ENCODE measurements at regions not wholly inside any gene's neighbourhood (a gene's known extent, or its start where the extent isn't known, plus 50 kb on each side); places are given as distances from the start of the nearest gene placed in this dataset.

DNA sequence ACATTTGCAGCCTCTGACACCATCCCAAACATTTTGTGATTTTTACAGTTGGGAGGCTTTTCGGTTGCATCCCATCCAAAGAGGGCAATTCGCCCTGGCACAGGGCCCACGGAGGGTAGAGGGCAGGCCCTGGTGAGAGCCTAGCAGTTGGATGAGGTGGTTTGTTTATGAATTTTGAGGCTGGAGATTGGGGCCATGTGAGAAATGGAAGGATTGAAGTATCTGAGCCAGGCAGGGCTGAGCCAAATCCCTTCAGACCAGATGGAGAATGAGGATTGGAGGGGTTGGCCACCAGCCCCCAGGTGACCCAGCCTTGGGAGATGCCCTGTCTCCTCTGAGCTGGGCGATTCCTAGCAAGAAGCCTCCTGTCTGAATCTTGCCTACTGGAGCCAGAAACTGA lies 52.6 kb upstream of the CCDC167 start:
- TF ChIP-seq, protein P1, sequence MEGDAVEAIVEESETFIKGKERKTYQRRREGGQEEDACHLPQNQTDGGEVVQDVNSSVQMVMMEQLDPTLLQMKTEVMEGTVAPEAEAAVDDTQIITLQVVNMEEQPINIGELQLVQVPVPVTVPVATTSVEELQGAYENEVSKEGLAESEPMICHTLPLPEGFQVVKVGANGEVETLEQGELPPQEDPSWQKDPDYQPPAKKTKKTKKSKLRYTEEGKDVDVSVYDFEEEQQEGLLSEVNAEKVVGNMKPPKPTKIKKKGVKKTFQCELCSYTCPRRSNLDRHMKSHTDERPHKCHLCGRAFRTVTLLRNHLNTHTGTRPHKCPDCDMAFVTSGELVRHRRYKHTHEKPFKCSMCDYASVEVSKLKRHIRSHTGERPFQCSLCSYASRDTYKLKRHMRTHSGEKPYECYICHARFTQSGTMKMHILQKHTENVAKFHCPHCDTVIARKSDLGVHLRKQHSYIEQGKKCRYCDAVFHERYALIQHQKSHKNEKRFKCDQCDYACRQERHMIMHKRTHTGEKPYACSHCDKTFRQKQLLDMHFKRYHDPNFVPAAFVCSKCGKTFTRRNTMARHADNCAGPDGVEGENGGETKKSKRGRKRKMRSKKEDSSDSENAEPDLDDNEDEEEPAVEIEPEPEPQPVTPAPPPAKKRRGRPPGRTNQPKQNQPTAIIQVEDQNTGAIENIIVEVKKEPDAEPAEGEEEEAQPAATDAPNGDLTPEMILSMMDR (IDR thresholded peaks at IDR 0.05; ENCODE audit: low read length): no peak
- TF ChIP-seq EZH2phosphoT487 (IDR thresholded peaks at IDR 0.05; ENCODE audit: low read length): no peak
- TF ChIP-seq EZH2 (optimal IDR thresholded peaks at IDR 0.05; ENCODE audit: low read depth, low read length): no peak
- H3F3A ChIP-seq (ENCODE audit: insufficient read depth, low read length): no peaks in the 10 kb centered on the region
- H3K27ac ChIP-seq (ENCODE audit: low read length): no peak overlapping the region
- no peak overlapping the region for H3K4me3 ChIP-seq (ENCODE audit: low read length)
- no peak overlapping the region for H3K4me2 ChIP-seq (ENCODE audit: low read depth, low read length)
- no peak for DNase-seq
- H3K27me3 ChIP-seq (replicated peaks; ENCODE audit: insufficient read depth, low read length): no peaks in the 10 kb centered on the region
- no peaks in the 10 kb centered on the region for H3K4me1 ChIP-seq (ENCODE audit: low read length)
- no peaks in the 10 kb centered on the region for H3K9me2 ChIP-seq (replicated peaks; ENCODE audit: insufficient read depth, low read length)
- H3K36me3 ChIP-seq (replicated peaks; ENCODE audit: insufficient read depth, low read length): no peaks in the 10 kb centered on the region
- H3K9me3 ChIP-seq (replicated peaks; ENCODE audit: insufficient read depth, low read length): no peaks in the 10 kb centered on the region
- no peaks in the 10 kb centered on the region for H3K79me2 ChIP-seq (ENCODE audit: low read length)
- H3K9ac ChIP-seq (ENCODE audit: low read length): no peak overlapping the region
- no peaks in the 10 kb centered on the region for H4K20me1 ChIP-seq (ENCODE audit: insufficient read depth, low read length)
- H2AFZ ChIP-seq (ENCODE audit: low read length): no peak overlapping the region

GRCh38 chr6:37551867-37552266 lies 52.2 kb upstream of the CCDC167 start:
- Histone ChIP-seq H3K9me3 (replicated peaks; ENCODE audit: insufficient read depth, low read length) (no peaks in the 10 kb centered on the region), H3K4me3 (ENCODE audit: low read length) (no peak overlapping the region), H3K79me2 (ENCODE audit: low read length) (no peaks in the 10 kb centered on the region), H3F3A (ENCODE audit: insufficient read depth, low read length) (no peaks in the 10 kb centered on the region), H3K36me3 (replicated peaks; ENCODE audit: insufficient read depth, low read length) (no peaks in the 10 kb centered on the region), H3K9me2 (replicated peaks; ENCODE audit: insufficient read depth, low read length) (no peaks in the 10 kb centered on the region), H3K4me2 (ENCODE audit: low read depth, low read length) (no peak overlapping the region), H2AFZ (ENCODE audit: low read length) (no peak overlapping the region), H3K27ac (ENCODE audit: low read length) (no peak overlapping the region), H3K27me3 (replicated peaks; ENCODE audit: insufficient read depth, low read length) (no peaks in the 10 kb centered on the region), H4K20me1 (ENCODE audit: insufficient read depth, low read length) (no peaks in the 10 kb centered on the region), H3K9ac (ENCODE audit: low read length) (no peak overlapping the region), H3K4me1 (ENCODE audit: low read length) (no peaks in the 10 kb centered on the region)
- TF ChIP-seq, protein P1 (IDR thresholded peaks at IDR 0.05; ENCODE audit: low read length): no peak
- TF ChIP-seq EZH2phosphoT487 (IDR thresholded peaks at IDR 0.05; ENCODE audit: low read length) (no peak), EZH2 (optimal IDR thresholded peaks at IDR 0.05; ENCODE audit: low read depth, low read length) (no peak)
- DNase-seq: no peak

GRCh38 chr6:37551446-37551845 lies 51.8 kb upstream of the CCDC167 start:
- no peaks in the 10 kb centered on the region for H3K9me2 ChIP-seq (replicated peaks; ENCODE audit: insufficient read depth, low read length)
- no peak overlapping the region for H3K4me3 ChIP-seq (ENCODE audit: low read length)
- TF ChIP-seq, protein P1 (IDR thresholded peaks at IDR 0.05; ENCODE audit: low read length): no peak
- TF ChIP-seq EZH2 (optimal IDR thresholded peaks at IDR 0.05; ENCODE audit: low read depth, low read length) (no peak), EZH2phosphoT487 (IDR thresholded peaks at IDR 0.05; ENCODE audit: low read length) (no peak)
- no peak overlapping the region for H2AFZ ChIP-seq (ENCODE audit: low read length)
- no peaks in the 10 kb centered on the region for H3F3A ChIP-seq (ENCODE audit: insufficient read depth, low read length)
- H3K27me3 ChIP-seq (replicated peaks; ENCODE audit: insufficient read depth, low read length): no peaks in the 10 kb centered on the region
- H3K9ac ChIP-seq (ENCODE audit: low read length): no peak overlapping the region
- H3K27ac ChIP-seq (ENCODE audit: low read length): no peak overlapping the region
- H3K9me3 ChIP-seq (replicated peaks; ENCODE audit: insufficient read depth, low read length): no peaks in the 10 kb centered on the region
- no peak for DNase-seq
- H4K20me1 ChIP-seq (ENCODE audit: insufficient read depth, low read length): no peaks in the 10 kb centered on the region
- H3K79me2 ChIP-seq (ENCODE audit: low read length): no peaks in the 10 kb centered on the region
- no peaks in the 10 kb centered on the region for H3K4me1 ChIP-seq (ENCODE audit: low read length)
- no peaks in the 10 kb centered on the region for H3K36me3 ChIP-seq (replicated peaks; ENCODE audit: insufficient read depth, low read length)
- no peak overlapping the region for H3K4me2 ChIP-seq (ENCODE audit: low read depth, low read length)
